BLaER1 (cell line): ENCODE measurements at regions not wholly inside any gene's neighbourhood (a gene's known extent, or its start where the extent isn't known, plus 50 kb on each side); places are given as distances from the start of the nearest gene placed in this dataset.
A peak's percentile ranks its signal among the peaks of the same experiment; 100 is the strongest.
"Not testable (repeated sequence)": the region's sequence is repeated elsewhere in the genome, so short reads cannot be mapped to it uniquely, and the experiment has no call there.

Experiments
- H3K27ac ChIP-seq: shearing (Covaris generic); formaldehyde crosslinking; 2 replicates; pipeline ENCODE4 v1.8.1; 2022
- H3K27me3 ChIP-seq: shearing (Covaris generic); formaldehyde crosslinking; 2 replicates; pipeline ENCODE4 v1.8.1; 2022
- H3K36me3 ChIP-seq: shearing (Covaris generic); formaldehyde crosslinking; 2 replicates; pipeline ENCODE4 v1.8.1; 2022
- H3K4me1 ChIP-seq: shearing (Covaris generic); formaldehyde crosslinking; 2 replicates; pipeline ENCODE4 v1.8.1; 2022
- H3K4me2 ChIP-seq: shearing (Covaris generic); formaldehyde crosslinking; 2 replicates; pipeline ENCODE4 v1.8.1; 2022
- H3K4me3 ChIP-seq: shearing (Covaris generic); formaldehyde crosslinking; 2 replicates; pipeline ENCODE4 v1.8.1; 2022
- H3K9ac ChIP-seq: shearing (Covaris generic); formaldehyde crosslinking; 2 replicates; pipeline ENCODE4 v1.8.1; 2022
- H3K9me3 ChIP-seq: shearing (Covaris generic); formaldehyde crosslinking; 2 replicates; pipeline ENCODE4 v1.8.1; 2022
- H4K20me1 ChIP-seq: shearing (Covaris generic); formaldehyde crosslinking; 2 replicates; pipeline ENCODE4 v1.8.1; 2022
- Cebpa-rat ChIP-seq: shearing (Covaris generic); IDR thresholded peaks from 2 replicates; pipeline ENCODE4 v1.8.1; 2022

DNA sequence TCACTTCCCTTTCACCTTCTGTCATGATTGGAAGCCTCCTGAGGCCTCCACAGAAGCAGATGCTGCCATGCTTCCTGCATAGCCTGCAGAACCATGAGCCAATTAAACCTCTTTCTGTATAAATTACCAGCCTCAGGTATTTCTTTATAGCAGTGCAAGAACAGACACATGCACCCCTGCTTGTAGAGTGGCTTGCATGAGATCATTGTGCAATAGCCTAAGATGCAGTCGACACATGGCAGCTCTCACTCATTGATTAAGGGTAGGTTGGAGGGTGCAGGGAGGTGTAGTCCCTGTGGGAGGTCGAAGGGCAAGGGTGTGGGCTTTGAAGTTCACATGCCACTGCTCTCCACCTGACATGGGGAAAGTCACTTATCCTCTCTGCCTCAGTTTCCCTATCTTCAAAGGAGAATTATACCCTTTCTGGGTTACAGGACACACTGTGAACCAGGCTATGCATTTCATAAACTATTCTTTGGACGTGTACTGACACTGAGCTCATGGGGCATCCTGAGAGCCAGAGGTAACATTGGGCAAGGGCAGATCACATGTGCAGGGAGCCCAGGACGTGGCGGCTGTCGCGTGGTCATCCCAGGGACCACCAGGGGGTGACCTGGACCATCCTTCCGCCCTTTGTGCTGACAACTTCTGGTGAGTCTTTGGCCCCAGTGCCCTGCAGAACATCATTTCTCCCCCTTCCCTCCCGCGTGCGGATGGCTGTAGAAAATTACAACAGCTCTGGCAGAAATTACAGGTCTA is 69.2 kb upstream of the SHANK2 start:
- no peaks in the 10 kb centered on the region for H3K4me1 ChIP-seq
- no peaks in the 10 kb centered on the region for H4K20me1 ChIP-seq
- no peaks in the 10 kb centered on the region for H3K36me3 ChIP-seq

DNA sequence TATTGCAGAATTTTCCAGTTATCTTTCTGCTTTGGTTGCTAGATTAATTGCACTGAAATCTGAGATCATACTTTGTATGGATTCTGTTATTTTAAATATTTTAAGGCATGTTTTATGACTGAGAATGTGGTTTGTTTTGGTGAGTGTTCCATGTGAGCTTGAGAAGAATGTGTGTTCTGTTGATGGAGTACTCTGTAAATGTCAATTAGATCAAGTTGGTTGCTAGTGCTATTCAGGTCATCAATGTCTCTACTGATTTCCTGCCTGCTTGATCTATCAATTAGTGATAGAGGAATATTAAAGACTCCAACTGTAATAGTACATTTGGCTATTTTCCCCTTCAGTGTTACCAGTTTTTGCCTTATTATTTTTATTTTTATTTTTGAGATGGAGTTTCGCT is 64.3 kb upstream of the SHANK2 start:
- TF ChIP-seq Cebpa-rat: no peak
- Histone ChIP-seq H3K4me3 (no peak overlapping the region), H3K27me3 (no peaks in the 10 kb centered on the region), H3K36me3 (no peaks in the 10 kb centered on the region), H3K4me2 (no peak overlapping the region), H4K20me1 (no peaks in the 10 kb centered on the region), H3K9me3 (peaks cover 22% of the 10 kb centered on the region), H3K4me1 (no peaks in the 10 kb centered on the region), H3K27ac (no peak overlapping the region), H3K9ac (no peak overlapping the region)

More for the DNA sequence above, 69.2 kb upstream of the SHANK2 start:
- H3K9me3 ChIP-seq: peaks cover 20% of the 10 kb centered on the region
- no peaks in the 10 kb centered on the region for H3K27me3 ChIP-seq
- no peak overlapping the region for H3K4me2 ChIP-seq
- peak; percentile 22; the same call in 1 of the 2 replicates for TF ChIP-seq Cebpa-rat
- no peak overlapping the region for H3K9ac ChIP-seq
- H3K27ac ChIP-seq: no peak overlapping the region
- no peak overlapping the region for H3K4me3 ChIP-seq

DNA sequence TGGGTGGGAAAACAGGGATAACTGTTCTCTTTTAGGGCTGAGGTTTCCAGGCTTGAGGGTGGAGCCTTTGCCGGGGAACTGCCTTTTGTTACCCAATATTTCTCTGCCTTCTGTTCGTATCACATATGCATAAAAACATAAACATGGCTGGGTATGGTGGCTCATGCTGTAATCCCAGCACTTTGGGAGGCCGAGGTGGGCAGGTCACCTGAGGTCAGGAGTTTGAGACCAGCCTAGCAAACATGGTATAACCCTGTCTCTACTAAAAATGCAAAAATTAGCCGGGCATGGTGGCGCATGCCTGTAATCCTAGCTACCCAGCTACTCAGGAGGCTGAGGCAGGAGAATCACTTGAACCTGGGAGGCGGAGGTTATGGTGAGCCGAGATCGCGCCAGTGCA is 60.2 kb upstream of the SHANK2 start:
- not testable (repeated sequence) for H3K27me3 ChIP-seq, H4K20me1 ChIP-seq, H3K9ac ChIP-seq, H3K4me3 ChIP-seq, H3K4me1 ChIP-seq, H3K4me2 ChIP-seq, H3K36me3 ChIP-seq, H3K27ac ChIP-seq
- peaks cover 10% of the 10 kb centered on the region for H3K9me3 ChIP-seq

DNA sequence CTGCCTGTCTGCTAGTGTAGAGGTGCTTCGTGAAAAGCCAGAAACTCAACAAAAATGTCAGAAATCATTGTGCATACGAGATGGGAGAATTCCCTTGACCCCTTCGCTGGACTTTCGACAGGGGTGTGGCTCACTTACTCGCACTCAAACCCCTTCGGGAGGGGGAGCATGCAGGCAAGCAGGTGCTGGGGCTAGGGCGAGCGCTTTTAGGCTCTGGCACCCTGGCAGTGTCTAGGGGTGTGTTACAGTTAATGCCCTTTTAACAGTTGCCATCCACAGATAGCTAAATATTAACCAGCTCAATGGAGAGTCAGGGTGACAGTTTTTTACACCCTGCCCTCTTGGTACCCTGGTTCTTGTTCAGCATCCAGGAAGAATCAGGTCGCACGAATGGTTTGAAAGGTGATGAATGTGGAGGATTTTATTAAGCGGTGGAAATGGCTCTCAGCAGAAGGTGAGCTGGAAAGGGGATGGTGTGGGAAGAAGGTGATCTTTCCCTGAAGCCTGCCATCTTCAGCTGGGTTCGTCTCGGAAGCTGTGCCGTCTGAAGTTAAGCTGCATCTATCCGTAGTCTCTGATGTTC is 59.6 kb upstream of the SHANK2 start:
- no peaks in the 10 kb centered on the region for H3K27me3 ChIP-seq
- no peak overlapping the region for H3K4me3 ChIP-seq
- H4K20me1 ChIP-seq: no peaks in the 10 kb centered on the region
- TF ChIP-seq Cebpa-rat: no peak
- H3K4me1 ChIP-seq: no peaks in the 10 kb centered on the region
- H3K4me2 ChIP-seq: no peak overlapping the region
- no peak overlapping the region for H3K9ac ChIP-seq
- H3K36me3 ChIP-seq: no peaks in the 10 kb centered on the region
- H3K9me3 ChIP-seq: peaks cover 6% of the 10 kb centered on the region
- H3K27ac ChIP-seq: no peak overlapping the region

DNA sequence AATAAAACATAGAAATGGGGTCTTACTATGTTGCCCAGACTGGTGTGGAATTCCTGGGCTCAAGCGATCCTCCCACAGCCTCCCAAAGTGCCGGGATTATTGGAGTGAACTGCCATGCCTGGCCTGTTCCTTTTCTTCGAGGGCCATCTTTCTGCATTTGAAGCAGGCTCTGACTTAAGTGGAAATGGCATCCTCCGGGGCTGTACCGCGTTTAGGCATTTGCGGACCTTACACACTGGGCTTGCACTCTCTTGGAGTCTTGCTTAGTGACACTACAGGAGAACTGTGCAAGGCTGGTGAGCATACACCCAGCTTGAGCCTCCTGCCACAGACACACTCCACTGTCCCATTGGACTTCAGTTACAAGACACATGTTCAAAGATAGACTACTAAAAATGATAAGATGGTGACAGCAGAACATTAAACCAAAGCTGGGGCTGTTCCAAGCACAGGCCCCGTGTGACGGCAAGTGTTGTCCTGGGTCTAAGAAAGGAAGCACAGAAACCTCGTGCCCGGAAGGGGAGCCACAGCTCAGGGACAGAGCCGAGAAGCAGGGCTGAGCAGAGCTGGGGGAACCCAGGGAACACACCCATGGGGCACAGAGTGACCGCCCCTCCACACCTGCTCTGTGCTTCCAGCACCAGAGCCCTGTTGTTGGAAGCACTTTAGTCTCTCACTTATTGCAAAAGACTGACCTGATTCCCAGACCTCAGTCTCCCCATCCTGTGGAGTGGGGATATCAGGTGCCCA is 59.0 kb upstream of the SHANK2 start:
- H3K9ac ChIP-seq: no peak overlapping the region
- no peak overlapping the region for H3K27ac ChIP-seq
- no peaks in the 10 kb centered on the region for H3K9me3 ChIP-seq
- H3K4me1 ChIP-seq: no peaks in the 10 kb centered on the region
- H3K27me3 ChIP-seq: no peaks in the 10 kb centered on the region
- H3K36me3 ChIP-seq: no peaks in the 10 kb centered on the region
- TF ChIP-seq Cebpa-rat: no peak
- no peaks in the 10 kb centered on the region for H4K20me1 ChIP-seq
- no peak overlapping the region for H3K4me2 ChIP-seq
- H3K4me3 ChIP-seq: no peak overlapping the region

DNA sequence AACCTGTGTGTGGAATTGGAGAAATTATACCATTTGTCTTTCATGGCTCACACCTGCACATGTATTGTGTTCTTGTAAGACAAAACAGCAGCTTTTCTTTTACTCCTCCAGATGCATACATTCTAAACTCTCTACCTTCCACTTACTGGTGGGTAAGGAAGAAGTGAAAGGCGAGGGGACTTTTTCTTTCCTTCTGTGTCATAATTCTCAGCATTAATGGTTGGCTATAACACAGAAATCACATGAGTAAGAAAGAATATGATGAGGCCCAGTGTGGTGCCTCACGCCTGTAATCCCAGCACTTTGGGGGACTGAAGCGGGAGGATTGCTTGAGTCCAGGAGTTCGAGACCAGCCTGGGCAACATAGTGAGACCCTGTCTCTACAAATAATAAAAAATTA is 57.8 kb upstream of the SHANK2 start:
- TF ChIP-seq Cebpa-rat: no peak
- Histone ChIP-seq H4K20me1 (no peaks in the 10 kb centered on the region), H3K9me3 (no peaks in the 10 kb centered on the region)

DNA sequence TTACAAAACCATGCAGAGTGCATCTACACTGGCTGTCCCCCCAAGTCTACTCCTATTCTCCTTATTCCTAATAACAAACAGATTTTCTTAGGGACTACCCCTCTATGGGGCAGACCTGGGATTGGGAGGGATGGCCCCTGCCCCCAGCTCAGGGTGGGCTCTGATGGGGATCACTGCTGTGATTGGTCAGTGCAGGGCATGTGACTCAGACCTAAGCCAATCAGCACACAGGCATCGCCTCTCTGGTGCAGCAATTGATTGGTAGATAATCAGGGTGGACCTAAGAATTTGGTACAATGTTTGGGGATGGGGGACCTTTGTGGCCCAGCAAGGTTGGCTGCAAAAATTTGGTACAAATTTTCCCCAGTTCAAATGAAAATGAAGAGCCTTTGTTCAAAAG is 57.2 kb upstream of the SHANK2 start:
- no peak overlapping the region for H3K4me3 ChIP-seq
- H3K27me3 ChIP-seq: no peaks in the 10 kb centered on the region
- H3K4me1 ChIP-seq: no peaks in the 10 kb centered on the region
- H4K20me1 ChIP-seq: no peaks in the 10 kb centered on the region
- H3K36me3 ChIP-seq: no peaks in the 10 kb centered on the region
- H3K9ac ChIP-seq: no peak overlapping the region
- H3K4me2 ChIP-seq: no peak overlapping the region
- no peaks in the 10 kb centered on the region for H3K9me3 ChIP-seq
- no peak overlapping the region for H3K27ac ChIP-seq
- TF ChIP-seq Cebpa-rat: no peak

More for the DNA sequence above, 57.8 kb upstream of the SHANK2 start:
- H3K36me3 ChIP-seq: no peaks in the 10 kb centered on the region
- H3K9ac ChIP-seq: no peak overlapping the region
- H3K27me3 ChIP-seq: no peaks in the 10 kb centered on the region
- H3K4me3 ChIP-seq: no peak overlapping the region
- H3K4me1 ChIP-seq: no peaks in the 10 kb centered on the region
- H3K27ac ChIP-seq: no peak overlapping the region
- no peak overlapping the region for H3K4me2 ChIP-seq

DNA sequence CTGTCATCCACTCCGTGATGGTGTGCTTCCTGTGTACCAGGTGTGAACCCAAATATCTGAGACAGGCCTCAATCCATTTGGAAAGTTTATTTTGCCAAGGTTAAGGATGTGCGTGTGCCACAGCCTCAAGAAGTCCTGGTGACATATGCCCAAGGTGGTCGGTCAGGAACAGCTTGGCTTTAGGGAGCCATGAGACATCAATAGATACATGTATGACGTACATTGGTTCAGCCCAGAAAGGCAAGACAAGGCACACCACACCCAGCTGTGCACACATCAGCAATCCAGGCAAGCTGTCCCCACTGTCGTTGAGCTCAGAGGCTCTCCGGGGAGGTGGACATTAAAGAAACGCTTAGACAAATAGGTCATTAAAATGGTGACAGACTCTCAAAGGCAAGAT is 56.8 kb upstream of the SHANK2 start:
- no peak overlapping the region for H3K4me3 ChIP-seq
- no peak overlapping the region for H3K9ac ChIP-seq
- no peaks in the 10 kb centered on the region for H3K4me1 ChIP-seq
- H3K27ac ChIP-seq: no peak overlapping the region
- no peaks in the 10 kb centered on the region for H3K9me3 ChIP-seq
- H3K27me3 ChIP-seq: no peaks in the 10 kb centered on the region
- no peaks in the 10 kb centered on the region for H4K20me1 ChIP-seq
- TF ChIP-seq Cebpa-rat: no peak
- H3K4me2 ChIP-seq: no peak overlapping the region
- no peaks in the 10 kb centered on the region for H3K36me3 ChIP-seq

DNA sequence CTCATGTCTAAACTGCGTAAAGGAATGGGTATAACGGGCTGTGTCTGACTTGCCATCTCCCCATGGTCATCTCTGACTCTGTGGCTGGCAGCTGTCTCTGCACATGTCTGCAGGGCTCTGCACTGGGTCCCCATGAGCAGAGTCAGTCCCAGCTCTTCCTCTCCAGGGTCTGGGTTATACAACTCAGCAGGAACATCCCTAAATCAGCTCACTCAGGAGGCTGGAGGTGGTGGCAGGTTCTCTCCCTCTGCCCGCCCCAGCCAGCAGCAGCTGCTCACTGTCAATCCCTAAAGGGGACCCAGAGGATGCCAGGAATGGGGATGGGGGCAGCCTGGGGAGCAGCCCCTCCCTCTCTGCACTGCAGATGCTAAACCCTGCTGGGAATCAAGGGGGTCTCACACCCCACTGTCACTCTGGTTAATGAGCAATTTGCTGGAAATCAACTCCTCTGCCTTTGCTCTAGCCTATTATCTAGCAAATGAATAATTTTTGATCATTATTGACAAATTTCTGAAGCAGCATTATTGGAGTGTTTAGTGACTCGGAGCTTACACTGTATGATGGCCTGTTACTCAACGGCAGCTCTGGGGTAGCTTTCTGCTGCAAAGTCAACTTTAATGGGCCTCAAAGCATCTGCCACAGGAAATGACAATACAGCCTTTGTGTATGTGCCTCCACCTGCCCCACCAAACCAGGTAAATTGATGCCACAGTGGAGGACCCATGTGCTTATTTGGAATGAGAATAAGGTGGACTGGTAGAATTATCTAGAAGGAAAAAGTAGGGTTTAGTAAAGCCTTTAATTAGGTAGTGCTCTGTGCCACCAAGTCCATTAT is 55.7 kb upstream of the SHANK2 start:
- Histone ChIP-seq H3K4me3 (no peak overlapping the region), H3K4me1 (no peaks in the 10 kb centered on the region), H3K36me3 (no peaks in the 10 kb centered on the region), H3K9ac (no peak overlapping the region), H3K9me3 (no peaks in the 10 kb centered on the region), H3K4me2 (no peak overlapping the region), H3K27me3 (no peaks in the 10 kb centered on the region), H3K27ac (no peak overlapping the region), H4K20me1 (no peaks in the 10 kb centered on the region)
- no peak for TF ChIP-seq Cebpa-rat
